OCI-LY3 (cell line): ENCODE measurements at regions not wholly inside any gene's neighbourhood (a gene's known extent, or its start where the extent isn't known, plus 50 kb on each side); places are given as distances from the start of the nearest gene placed in this dataset.

Source experiments
- H2AFZ ChIP-seq: fragments of 200-600, 300-600 bp; shearing (Covaris generic); 2 replicates; pipeline ENCODE4 v1.6.0; 2014; ENCODE audit warnings: antibody characterized with exemption, low read depth, low read length
- H3K27ac ChIP-seq: fragments of 200-600, 300-600 bp; sonication (generic); 2 replicates; pipeline ENCODE4 v1.5.1; 2014; ENCODE audit warnings: mild to moderate bottlenecking, low read length, moderate library complexity, mixed read lengths
- H3K27me3 ChIP-seq: fragments of 200-600, 300-600 bp; sonication (generic); 2 replicates; pipeline ENCODE4 v1.6.1; 2014; ENCODE audit warnings: low read depth, low read length, mixed read lengths
- H3K36me3 ChIP-seq: fragments of 200-600, 300-600 bp; sonication (generic); replicated peaks from 2 replicates; pipeline ENCODE3; 2014; ENCODE audit warnings: low read depth, low read length, mixed read lengths
- H3K4me1 ChIP-seq: fragments of 300-600, 200-600 bp; sonication (generic); 2 replicates; pipeline ENCODE4 v1.6.1; 2014; ENCODE audit warnings: low read length, mixed read lengths
- H3K4me2 ChIP-seq: fragments of 200-600, 300-600 bp; sonication (generic); 2 replicates; pipeline ENCODE4 v1.6.1; 2014; ENCODE audit warnings: low read length, mixed read lengths
- H3K4me3 ChIP-seq: fragments of 300-600, 200-600 bp; sonication (generic); 2 replicates; pipeline ENCODE4 v1.5.1; 2014; ENCODE audit warnings: antibody characterized with exemption, mild to moderate bottlenecking, low read length, moderate library complexity
- H3K79me2 ChIP-seq: fragments of 300-600, 200-600 bp; shearing (Covaris generic); 2 replicates; pipeline ENCODE4 v1.6.1; 2014; ENCODE audit warnings: mild to moderate bottlenecking, low read length, mixed read lengths
- H3K9ac ChIP-seq: fragments of 300-600, 200-600 bp; shearing (Covaris generic); 2 replicates; pipeline ENCODE4 v1.6.0; 2014; ENCODE audit warnings: mild to moderate bottlenecking, low read length, moderate library complexity
- H3K9me3 ChIP-seq: fragments of 200-600, 300-600 bp; shearing (Covaris generic); 2 replicates; pipeline ENCODE4 v1.6.1; 2014; ENCODE audit warnings: low read length, mixed read lengths; ENCODE audit not compliant: insufficient read depth
- H4K20me1 ChIP-seq: fragments of 200-600, 300-600 bp; sonication (generic); 2 replicates; pipeline ENCODE4 v1.6.1; 2016; ENCODE audit warnings: low read length, mixed read lengths; ENCODE audit not compliant: insufficient read depth
- CTCF ChIP-seq: fragments of 200-600, 300-600 bp; sonication (generic); IDR thresholded peaks from 2 replicates; pipeline ENCODE4 v1.5.1; 2014; ENCODE audit warnings: antibody characterized with exemption, low read length, low read depth
- EZH2phosphoT487 ChIP-seq: fragments of 200-600 bp; shearing (Covaris generic); IDR thresholded peaks from 2 replicates; pipeline ENCODE4 v1.6.1; 2018; ENCODE audit warnings: antibody characterized with exemption, mixed run types, low read depth

GRCh38 chr4:29718136-29718535, 1002.0 kb upstream of the PCDH7 start:
- no peak overlapping the region for H3K4me3 ChIP-seq
- no peak overlapping the region for H2AFZ ChIP-seq
- H3K4me1 ChIP-seq: no peaks in the 10 kb centered on the region
- no peaks in the 10 kb centered on the region for H3K27me3 ChIP-seq
- H3K79me2 ChIP-seq: no peaks in the 10 kb centered on the region
- no peak overlapping the region for H3K9ac ChIP-seq
- no peaks in the 10 kb centered on the region for H3K36me3 ChIP-seq
- TF ChIP-seq EZH2phosphoT487 (no peak), CTCF (no peak)
- H3K9me3 ChIP-seq: no peaks in the 10 kb centered on the region
- no peak overlapping the region for H3K27ac ChIP-seq
- H4K20me1 ChIP-seq: no peaks in the 10 kb centered on the region
- no peak overlapping the region for H3K4me2 ChIP-seq

- no peak overlapping the region for H3K4me2 ChIP-seq
- no peaks in the 10 kb centered on the region for H3K79me2 ChIP-seq
- H3K36me3 ChIP-seq: no peaks in the 10 kb centered on the region
- H3K9ac ChIP-seq: no peak overlapping the region
- no peak overlapping the region for H3K27ac ChIP-seq
- H3K9me3 ChIP-seq: no peaks in the 10 kb centered on the region
- no peak overlapping the region for H3K4me3 ChIP-seq
- no peaks in the 10 kb centered on the region for H4K20me1 ChIP-seq
- no peaks in the 10 kb centered on the region for H3K4me1 ChIP-seq
- no peak for TF ChIP-seq CTCF
- no peak for TF ChIP-seq EZH2phosphoT487
- H3K27me3 ChIP-seq: no peaks in the 10 kb centered on the region
- H2AFZ ChIP-seq: no peak overlapping the region
These were observed 997.9 kb upstream of the PCDH7 start for GRCh38 chr4:29722253-29722652.

- H2AFZ ChIP-seq: no peak overlapping the region
- TF ChIP-seq CTCF (peak; percentile 7; the same call in 1 of the 2 replicates), EZH2phosphoT487 (no peak)
These were observed 993.2 kb upstream of the PCDH7 start for GRCh38 chr4:29726938-29727337.

GRCh38 chr4:29734343-29735213, 985.6 kb upstream of the PCDH7 start:
- Histone ChIP-seq H3K36me3 (no peaks in the 10 kb centered on the region), H2AFZ (no peak overlapping the region), H3K4me3 (no peak overlapping the region), H3K9me3 (no peaks in the 10 kb centered on the region), H3K27me3 (no peaks in the 10 kb centered on the region), H4K20me1 (no peaks in the 10 kb centered on the region), H3K4me2 (no peak overlapping the region), H3K4me1 (no peaks in the 10 kb centered on the region), H3K79me2 (no peaks in the 10 kb centered on the region), H3K27ac (no peak overlapping the region), H3K9ac (no peak overlapping the region)
- TF ChIP-seq EZH2phosphoT487 (no peak), CTCF (no peak)

More at GRCh38 chr4:29726938-29727337, 993.2 kb upstream of the PCDH7 start:
- no peak overlapping the region for H3K9ac ChIP-seq
- no peaks in the 10 kb centered on the region for H3K27me3 ChIP-seq
- H3K4me2 ChIP-seq: no peak overlapping the region
- H3K4me3 ChIP-seq: no peak overlapping the region
- no peaks in the 10 kb centered on the region for H3K79me2 ChIP-seq
- H3K4me1 ChIP-seq: no peaks in the 10 kb centered on the region
- no peaks in the 10 kb centered on the region for H3K9me3 ChIP-seq
- H3K36me3 ChIP-seq: no peaks in the 10 kb centered on the region
- no peaks in the 10 kb centered on the region for H4K20me1 ChIP-seq
- H3K27ac ChIP-seq: no peak overlapping the region
